ENCODE measurements at regions not wholly inside any gene's neighbourhood (a gene's known extent, or its start where the extent isn't known, plus 50 kb on each side); places are given as distances from the start of the nearest gene placed in this dataset.

GRCh38 chr9:20228096-20228495, 394.2 kb downstream of the MLLT3 start:
- Histone ChIP-seq H3K36me3 (no peaks in the 10 kb centered on the region), H3K9me3 (ENCODE audit: low read depth) (no peaks in the 10 kb centered on the region), H3K27ac (peak overlapping the region; percentile 51), H3K4me3 (no peak overlapping the region), H3K4me1 (ENCODE audit: low read depth) (peaks cover 8% of the 10 kb centered on the region), H3K27me3 (no peaks in the 10 kb centered on the region)
- no peak for TF ChIP-seq CTCF (IDR thresholded peaks at IDR 0.05; ENCODE audit: low read depth, low read length)
- DNase-seq (ENCODE audit: low read depth in 1 of 2, low spot score in 1 of 2): no peak

- TF ChIP-seq CTCF (IDR thresholded peaks at IDR 0.05; ENCODE audit: low read depth, low read length): no peak
- no peaks in the 10 kb centered on the region for H3K36me3 ChIP-seq
- H3K4me3 ChIP-seq: no peak overlapping the region
- peaks cover 13% of the 10 kb centered on the region for H3K4me1 ChIP-seq (ENCODE audit: low read depth)
- H3K9me3 ChIP-seq (ENCODE audit: low read depth): no peaks in the 10 kb centered on the region
- no peak for DNase-seq (ENCODE audit: low read depth in 1 of 2, low spot score in 1 of 2)
- no peaks in the 10 kb centered on the region for H3K27me3 ChIP-seq
- H3K27ac ChIP-seq: no peak overlapping the region
Measured at GRCh38 chr9:20227166-20227874, 395.0 kb downstream of the MLLT3 start.

GRCh38 chr9:20226345-20226744, 396.0 kb downstream of the MLLT3 start:
- Histone ChIP-seq H3K27ac (no peak overlapping the region), H3K27me3 (no peaks in the 10 kb centered on the region), H3K4me1 (ENCODE audit: low read depth) (peaks cover 23% of the 10 kb centered on the region), H3K4me3 (no peak overlapping the region), H3K9me3 (ENCODE audit: low read depth) (no peaks in the 10 kb centered on the region), H3K36me3 (no peaks in the 10 kb centered on the region)
- no peak for DNase-seq (ENCODE audit: low read depth in 1 of 2, low spot score in 1 of 2)
- no peak for TF ChIP-seq CTCF (IDR thresholded peaks at IDR 0.05; ENCODE audit: low read depth, low read length)

- Histone ChIP-seq H3K9me3 (ENCODE audit: low read depth) (no peaks in the 10 kb centered on the region), H3K4me3 (no peak overlapping the region)
- TF ChIP-seq CTCF (IDR thresholded peaks at IDR 0.05; ENCODE audit: low read depth, low read length): no peak
Measured at GRCh38 chr9:20225826-20226225, 396.5 kb downstream of the MLLT3 start.

GRCh38 chr9:20224756-20225155, 397.5 kb downstream of the MLLT3 start:
- Histone ChIP-seq H3K27me3 (no peaks in the 10 kb centered on the region), H3K36me3 (no peaks in the 10 kb centered on the region), H3K9me3 (ENCODE audit: low read depth) (no peaks in the 10 kb centered on the region), H3K4me1 (ENCODE audit: low read depth) (peaks cover 35% of the 10 kb centered on the region), H3K4me3 (no peak overlapping the region), H3K27ac (no peak overlapping the region)
- no peak for DNase-seq (ENCODE audit: low read depth in 1 of 2, low spot score in 1 of 2)
- TF ChIP-seq CTCF (IDR thresholded peaks at IDR 0.05; ENCODE audit: low read depth, low read length): no peak

More at GRCh38 chr9:20225826-20226225, 396.5 kb downstream of the MLLT3 start:
- no peaks in the 10 kb centered on the region for H3K27me3 ChIP-seq
- no peaks in the 10 kb centered on the region for H3K36me3 ChIP-seq
- no peak for DNase-seq (ENCODE audit: low read depth in 1 of 2, low spot score in 1 of 2)
- H3K27ac ChIP-seq: no peak overlapping the region
- H3K4me1 ChIP-seq (ENCODE audit: low read depth): peaks cover 28% of the 10 kb centered on the region
